Stimulated activated CD4-positive, alpha-beta T cell treated with anti-CD3 and anti-CD28 coated beads, Interleukin-15, amount 100 ng/mL, for 1 hour (primary cell): ENCODE measurements at regions not wholly inside any gene's neighbourhood (a gene's known extent, or its start where the extent isn't known, plus 50 kb on each side); places are given as distances from the start of the nearest gene placed in this dataset.

Source experiments
- DNase-seq, 2 donors: peaks; one replicate each; pipeline ENCODE4 v3.0.0-alpha.2; 2020; ENCODE audit warnings: low read depth in 1 of 2, low spot score in 1 of 2

DNA sequence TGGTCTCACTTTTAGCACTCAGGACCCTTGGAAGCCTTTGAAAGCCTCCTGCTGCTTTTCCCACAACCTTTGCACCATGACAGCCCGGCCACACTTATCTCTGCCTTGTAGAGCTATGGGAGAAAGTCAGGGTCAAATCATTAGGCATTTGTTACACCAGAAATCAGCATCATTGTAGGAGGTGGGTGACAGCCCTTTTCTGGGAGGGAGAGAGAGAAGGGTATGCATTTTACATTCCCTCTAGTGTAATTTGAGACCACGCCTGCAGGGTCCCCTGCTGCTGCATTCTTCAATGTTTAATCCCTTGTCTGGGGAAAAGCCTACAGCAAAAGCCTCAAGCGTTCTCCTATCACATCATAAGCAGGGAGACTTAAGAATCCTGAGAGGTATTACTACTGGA is 766.8 kb upstream of the FAM98A start:
- DNase-seq, result no peak

DNA sequence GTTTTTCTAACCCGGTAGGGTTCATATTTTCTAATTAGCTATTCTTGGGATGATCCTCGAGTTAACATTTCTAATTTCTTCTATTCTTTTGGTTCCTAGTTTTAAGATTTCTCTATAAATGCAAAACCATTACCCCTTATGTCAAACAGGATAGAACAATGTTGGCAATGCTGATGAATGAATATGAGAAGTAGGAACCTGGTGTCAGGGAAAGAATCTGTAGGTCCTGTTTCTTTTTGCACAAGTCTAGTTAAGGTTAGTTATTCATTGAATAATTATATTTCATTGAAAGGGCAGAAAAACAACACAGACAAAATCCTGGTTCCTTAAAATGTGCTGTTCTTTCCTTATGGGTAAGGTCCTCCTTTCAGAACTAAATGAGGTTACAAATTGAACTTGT is 766.4 kb upstream of the FAM98A start:
- DNase-seq, result no peak

GRCh38 chr2:34353509-34354113 is 754.5 kb upstream of the FAM98A start:
- no peak for DNase-seq

DNA sequence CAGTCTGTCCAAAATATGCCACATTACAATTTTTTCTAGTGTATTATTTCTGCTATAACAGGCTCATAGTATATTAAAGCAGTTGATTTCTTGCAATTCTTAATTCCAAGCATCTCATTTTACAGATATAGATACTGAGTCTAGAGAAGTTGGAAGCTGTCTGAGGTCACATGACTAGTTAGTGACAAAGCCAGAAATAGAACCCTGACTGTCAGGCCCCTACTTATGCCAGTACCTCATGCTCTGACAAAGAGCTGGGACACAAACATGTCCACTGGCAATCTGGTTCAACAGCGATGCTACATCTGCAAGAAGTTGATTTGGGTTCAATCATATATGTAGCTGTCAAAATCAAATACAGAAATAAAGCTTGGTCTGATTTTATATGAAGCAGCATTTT is 750.4 kb upstream of the FAM98A start:
- no peak for DNase-seq

DNA sequence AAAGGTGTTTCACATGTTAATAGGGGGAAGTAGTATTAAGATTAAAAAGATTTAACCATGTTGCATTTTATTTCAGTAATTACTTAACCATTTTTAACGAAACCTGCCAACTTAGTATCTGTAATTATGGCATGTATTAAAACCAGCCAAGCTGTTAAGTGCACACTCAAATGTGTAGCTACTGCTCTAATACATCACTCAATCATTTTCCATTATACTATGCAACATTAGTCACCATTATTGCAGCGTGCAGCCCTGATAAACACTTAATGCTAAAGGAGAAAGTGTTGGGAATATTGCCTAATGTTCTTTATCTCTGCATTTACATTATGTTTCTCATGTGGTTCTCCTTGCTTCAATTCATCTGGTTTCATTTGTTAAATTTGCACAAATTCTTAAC is 745.9 kb upstream of the FAM98A start:
- DNase-seq, result no peak

DNA sequence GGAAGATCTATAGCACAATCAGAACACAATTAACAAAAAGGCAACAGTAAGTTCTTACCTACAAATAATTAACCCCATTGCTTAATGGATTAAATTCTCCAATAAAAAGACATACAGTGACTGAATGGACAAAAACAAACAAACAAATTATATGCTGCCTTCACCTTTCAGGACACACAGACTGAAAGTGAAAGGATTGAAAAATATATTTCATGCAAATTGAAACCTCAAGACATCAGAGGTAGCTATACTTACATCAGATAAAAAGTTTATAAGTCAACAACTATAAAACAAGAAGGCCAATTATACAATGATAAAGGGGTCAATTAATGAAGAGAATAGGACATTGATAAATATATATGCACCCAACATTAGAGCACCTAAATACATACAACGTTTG is 741.2 kb upstream of the FAM98A start:
- no peak for DNase-seq

DNA sequence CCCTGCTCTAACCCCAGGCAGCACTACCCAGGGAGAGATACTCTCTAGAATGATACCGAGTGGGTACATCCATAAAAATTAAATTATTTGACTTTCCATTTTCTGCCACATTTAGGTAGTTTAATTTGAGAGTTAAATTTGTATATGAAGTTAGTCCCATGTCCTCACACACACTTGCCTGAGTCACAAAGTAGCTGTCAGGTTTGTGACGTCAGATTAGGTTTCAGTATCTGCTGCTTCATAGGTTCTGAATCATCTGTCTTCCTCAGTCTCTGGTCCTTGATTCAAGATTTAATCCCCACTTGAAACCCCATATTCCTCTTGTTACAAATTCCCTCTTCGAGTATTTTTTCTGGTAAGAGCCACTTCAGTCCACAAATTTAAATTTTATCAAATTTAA is 738.6 kb upstream of the FAM98A start:
- no peak for DNase-seq

DNA sequence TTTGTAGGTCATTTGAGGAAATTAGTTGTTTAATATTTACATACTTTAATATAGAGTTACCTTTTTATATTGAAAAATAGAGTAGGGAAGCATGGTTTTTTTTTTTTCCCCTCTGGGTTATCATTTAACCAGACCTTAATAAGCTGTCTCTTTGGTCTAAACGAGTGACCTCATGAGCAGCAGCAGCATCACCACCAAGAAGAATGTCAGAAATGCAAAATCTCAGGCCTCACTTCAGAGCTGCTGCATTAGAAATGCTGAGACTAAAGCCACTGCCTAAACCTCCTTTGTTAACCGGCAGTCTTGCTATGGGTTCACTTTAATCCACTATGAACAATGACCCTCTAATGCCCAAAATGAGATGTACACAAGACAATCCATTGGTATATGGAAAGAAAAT is 733.7 kb upstream of the FAM98A start:
- DNase-seq, result no peak

DNA sequence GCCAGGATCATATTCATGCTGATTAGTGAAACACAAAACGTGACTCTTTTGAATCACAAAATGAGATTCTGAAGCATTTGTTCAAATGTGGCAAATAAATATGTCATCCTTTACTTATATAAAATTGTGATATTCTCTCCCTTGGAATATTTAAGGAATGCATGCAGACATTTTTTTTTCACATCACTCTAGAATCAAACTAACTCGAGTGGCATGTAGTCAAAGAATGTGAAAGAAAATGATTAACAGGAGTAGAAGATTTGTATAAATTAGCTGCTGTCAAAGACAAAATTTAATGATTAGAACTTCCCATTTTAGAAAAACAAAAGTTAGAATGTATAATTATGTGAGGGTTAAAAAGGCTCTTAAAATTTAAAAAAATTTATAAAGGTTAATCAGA is 721.0 kb upstream of the FAM98A start:
- no peak for DNase-seq

GRCh38 chr2:34317797-34318196 is 718.7 kb upstream of the FAM98A start:
- DNase-seq, result no peak

GRCh38 chr2:34316788-34317187 is 717.7 kb upstream of the FAM98A start:
- DNase-seq, result no peak

- no peak for DNase-seq
Measured at GRCh38 chr2:34311816-34312215, 712.7 kb upstream of the FAM98A start.

DNA sequence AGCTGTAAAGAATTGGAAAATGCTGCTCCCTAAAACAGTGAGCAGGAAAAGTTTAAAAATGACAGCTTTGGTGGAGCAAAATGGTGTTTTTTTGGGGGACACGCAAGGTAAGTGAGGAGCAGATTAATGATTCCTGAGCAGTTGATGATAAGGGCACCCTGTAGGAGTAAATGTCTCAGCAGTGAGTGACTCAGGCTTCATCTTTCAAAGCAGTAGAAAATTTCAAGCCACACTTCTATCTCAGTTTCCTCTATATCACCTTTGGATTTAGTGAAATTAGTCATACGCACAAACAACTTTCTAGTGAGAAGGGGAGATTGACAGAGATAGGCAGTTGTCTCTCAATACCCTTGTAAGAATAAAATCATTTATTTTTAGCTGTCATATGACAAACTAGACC is 709.0 kb upstream of the FAM98A start:
- no peak for DNase-seq

- no peak for DNase-seq
Measured at GRCh38 chr2:34307636-34308035, 708.5 kb upstream of the FAM98A start.

- DNase-seq, result no peak
Measured at GRCh38 chr2:34306745-34307144, 707.6 kb upstream of the FAM98A start.

DNA sequence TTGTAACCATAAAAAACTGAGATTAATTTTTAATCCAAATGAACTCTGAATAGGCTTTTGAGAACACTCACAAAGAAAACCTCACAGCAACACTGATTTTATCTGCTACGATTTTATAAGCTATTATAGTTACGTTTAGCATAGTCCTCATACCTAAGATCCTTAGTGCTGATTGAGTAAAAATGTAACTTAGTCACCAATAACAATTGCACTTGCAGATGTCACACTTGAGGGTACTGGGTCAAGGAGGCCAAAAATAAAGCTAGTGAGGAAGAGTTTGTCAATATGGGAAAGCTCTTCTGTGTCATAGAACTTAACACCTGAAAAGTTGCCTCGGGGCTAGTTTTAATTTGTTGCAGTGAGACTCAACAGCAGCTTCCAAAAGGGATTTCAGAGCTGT is 706.5 kb upstream of the FAM98A start:
- no peak for DNase-seq

GRCh38 chr2:34294961-34295360 is 695.9 kb upstream of the FAM98A start:
- no peak for DNase-seq

GRCh38 chr2:34291076-34291475 is 692.0 kb upstream of the FAM98A start:
- no peak for DNase-seq

DNA sequence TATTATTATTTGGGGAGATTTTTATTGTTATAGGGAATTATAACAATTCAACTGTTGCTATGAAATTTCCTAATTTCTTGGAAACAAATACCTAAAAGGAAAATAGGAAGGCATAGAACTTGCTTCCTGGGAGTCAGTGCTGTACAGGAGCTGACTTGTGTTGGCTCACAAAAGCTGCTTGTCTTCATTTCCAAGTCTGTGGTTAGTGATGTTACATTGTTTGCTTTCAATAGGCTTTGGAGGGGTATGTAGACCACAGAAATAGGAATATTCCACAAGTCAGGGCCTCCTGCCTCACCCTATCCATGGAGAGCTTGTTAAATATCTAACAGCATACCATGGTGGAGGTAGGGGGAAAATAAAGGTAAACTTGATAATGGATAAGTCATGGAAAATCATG is 688.9 kb upstream of the FAM98A start:
- DNase-seq, result no peak

DNA sequence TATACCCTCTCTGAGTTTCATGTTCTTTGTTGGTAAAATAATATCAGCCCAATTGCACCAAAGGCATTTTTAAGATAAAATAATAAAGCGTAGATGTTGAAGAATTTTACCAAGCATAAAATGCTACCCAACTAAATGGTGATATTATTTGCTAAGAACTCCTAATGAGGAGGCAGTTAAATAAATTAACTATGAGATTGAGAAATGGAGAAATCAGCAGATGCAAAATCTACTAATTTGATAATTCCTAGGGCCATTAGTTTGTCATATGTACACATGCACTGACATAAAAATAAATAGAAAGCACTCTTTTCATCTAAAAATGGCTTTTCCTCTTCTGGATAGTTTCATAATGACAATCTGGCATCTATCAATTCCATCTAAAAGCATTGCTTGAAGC is 681.5 kb upstream of the FAM98A start:
- DNase-seq, result no peak

DNA sequence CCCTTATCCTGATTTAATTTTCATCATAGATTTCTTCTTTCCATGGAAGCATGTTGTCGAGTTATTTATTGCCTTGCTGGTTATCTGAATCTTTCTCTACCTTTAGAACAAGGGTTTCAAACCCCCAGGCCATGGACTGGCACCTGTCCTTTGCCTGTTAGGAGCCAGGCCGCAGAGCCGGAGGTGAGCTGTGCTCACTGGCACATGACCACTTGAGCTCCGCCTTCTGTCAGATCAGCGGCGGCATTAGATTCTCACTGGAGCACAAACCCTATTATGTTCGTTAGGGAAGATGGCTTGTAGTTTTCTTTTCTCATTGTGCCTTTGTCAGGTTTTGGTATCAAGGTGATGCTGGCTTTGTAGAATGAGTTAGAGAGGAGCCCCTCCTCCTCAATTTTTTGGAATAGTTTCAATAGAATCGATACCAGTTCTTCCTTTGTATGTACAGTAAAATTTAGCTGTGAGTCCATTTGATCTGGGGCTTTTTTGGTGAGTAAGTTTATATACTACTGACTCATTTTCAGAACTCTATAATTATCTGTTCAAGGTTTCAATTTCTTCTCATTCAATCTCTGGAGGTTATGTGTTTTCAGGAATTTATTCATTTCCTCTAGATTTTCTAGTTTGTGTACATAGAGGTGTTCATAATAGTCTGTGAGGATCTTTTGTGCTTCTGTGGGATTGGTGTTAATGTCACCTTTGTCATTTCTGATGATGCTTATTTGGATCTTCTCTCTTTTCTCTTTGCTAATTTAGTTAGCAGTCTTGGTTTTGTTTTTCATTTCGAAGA is 668.0 kb upstream of the FAM98A start:
- no peak for DNase-seq

DNA sequence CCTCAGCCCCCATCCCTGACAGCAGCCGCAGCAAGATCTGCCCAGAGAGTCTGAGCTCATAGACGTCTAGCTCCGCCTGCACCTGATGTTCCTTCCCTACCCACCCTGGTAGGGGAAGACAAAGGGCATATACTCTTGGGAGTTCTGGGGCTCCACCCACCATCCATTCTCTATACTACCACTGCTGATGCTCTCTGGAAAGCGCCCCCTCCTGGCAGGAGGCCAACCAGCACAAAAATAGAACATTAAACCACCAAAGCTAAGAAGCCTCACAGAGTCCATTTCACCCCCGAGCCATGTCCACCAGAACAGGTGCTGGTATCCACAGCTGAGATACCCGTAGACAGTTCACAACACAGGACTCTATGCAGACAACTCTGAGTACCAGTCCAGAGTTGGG is 662.6 kb upstream of the FAM98A start:
- DNase-seq, result no peak

DNA sequence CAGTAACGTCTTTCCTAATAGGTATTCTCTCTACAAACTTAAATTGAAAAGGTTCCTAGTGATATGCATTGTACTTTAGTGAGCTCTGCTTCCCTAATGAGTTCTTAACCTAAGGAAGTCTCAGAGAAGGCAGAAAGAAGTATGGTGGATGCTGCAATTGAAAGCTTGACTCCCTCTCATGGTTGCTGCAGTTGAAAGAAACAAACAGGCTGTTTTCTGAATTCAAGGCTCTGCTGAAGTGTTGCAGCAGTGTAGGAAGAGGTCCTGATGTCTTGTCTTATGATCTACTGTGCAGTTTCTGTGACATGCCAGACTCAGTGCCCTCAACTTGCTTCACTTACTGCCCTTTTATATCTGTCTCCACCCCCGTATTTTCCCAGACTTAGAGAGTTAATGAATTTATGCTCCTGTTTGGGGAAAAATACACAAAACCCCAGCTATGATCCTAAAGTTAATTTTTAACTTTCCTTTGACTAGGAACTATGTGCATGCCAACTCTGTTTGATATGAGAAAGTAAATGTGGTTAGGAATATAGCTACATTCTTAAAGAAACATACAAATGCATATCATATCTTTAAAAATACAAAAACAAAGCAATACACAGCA is 655.3 kb upstream of the FAM98A start:
- DNase-seq, result no peak
